Stimulated activated CD8-positive, alpha-beta memory T cell treated with anti-CD3 and anti-CD28 coated beads, Interleukin-2, amount 100 ng/mL, for 48 hours (primary cell): ENCODE measurements at regions not wholly inside any gene's neighbourhood (a gene's known extent, or its start where the extent isn't known, plus 50 kb on each side); places are given as distances from the start of the nearest gene placed in this dataset.
"Not testable (repeated sequence)": the region's sequence is repeated elsewhere in the genome, so short reads cannot be mapped to it uniquely, and the experiment has no call there.

Source experiments
- DNase-seq, 2 donors: peaks; one replicate each; pipeline ENCODE4 v3.0.0-alpha.2; 2020; ENCODE audit warnings: low read depth in 2 of 2

DNA sequence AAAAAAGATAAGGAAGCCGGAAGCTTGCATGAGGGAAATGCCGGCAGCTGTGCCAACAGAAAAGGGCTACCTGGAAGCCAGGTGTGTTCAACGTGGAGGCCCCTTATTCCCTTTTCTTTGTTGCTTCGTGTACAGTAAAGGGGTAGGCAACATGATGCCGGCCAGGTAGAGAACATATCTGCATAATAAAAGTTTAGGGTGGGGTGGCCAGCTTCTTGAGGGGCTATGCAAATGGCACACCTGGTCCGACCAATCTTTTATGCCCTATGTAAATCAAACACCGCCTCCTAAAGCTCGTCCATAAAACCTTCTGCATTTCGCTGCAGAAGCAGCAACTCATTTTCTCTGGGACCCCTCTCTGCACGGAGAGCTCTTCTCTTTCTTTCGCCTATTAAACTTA, 911.6 kb downstream of the KCNJ2 start:
- no peak for DNase-seq

DNA sequence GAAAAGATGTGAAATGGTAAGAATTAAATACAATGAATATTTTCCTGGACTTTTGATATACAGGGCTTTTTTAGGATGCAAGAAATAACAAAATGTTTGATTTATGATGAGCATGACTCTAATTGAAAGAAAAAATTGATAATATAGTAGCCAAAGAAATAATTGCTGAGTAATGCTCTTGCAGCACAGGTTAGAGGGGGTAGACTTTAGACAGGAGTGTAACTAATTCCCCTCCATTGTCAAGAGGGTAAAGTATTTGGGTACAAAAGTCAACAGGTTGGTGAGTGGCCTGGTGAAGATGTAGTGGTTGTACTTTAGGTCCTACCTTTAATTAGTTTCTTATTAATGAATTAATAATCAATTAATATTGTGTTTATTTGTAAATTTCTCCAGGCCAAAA, 912.3 kb downstream of the KCNJ2 start:
- no peak for DNase-seq

GRCh38 chr17:71084219-71084618, 914.9 kb downstream of the KCNJ2 start:
- DNase-seq, result no peak

DNA sequence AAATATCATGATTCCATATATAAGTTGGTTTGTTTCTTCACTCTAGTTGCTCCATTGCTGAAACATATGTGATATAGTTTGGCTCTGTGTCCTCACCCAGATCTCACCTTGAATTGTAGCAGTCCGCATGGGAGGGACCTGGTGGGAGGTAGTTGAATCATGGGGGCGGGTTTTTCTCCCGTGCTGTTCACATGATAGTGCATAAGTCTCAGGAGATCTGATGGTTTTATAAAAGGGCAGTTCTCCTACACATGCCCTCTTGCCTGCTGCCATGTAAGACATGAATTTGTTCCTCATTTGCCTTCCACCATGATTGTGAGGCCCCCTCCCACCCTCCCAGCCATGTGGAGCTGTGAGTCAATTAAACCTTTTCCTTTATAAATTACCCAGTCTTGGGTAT, 915.5 kb downstream of the KCNJ2 start:
- DNase-seq, result no peak

- DNase-seq, result peak in 1 of 2 donors; percentile 0
Observed at GRCh38 chr17:71085238-71086033, 916.1 kb downstream of the KCNJ2 start.

- DNase-seq, result no peak
Observed at GRCh38 chr17:71089431-71089830, 920.1 kb downstream of the KCNJ2 start.

DNA sequence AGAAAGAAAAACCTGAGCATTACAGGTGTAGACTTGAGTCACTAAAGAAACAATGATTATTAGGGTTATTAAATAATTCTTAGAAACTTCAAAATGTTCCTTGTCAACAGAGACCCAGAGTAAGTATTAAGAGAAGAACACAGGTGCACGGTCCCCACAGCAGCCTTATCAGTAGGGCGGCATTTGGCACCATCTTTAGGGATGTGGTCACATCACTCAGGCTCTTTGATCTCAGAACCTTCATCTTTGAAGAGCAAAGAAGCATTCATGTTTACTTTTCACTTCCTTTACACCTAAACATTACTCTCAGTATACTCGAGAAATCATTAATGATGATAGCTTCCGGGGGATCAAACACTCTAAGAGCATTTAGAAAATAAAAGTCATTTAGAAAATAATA, 928.7 kb downstream of the KCNJ2 start:
- DNase-seq, result no peak

- DNase-seq, result no peak
Observed at GRCh38 chr17:71099003-71099714, 929.8 kb downstream of the KCNJ2 start.

- no peak for DNase-seq
Observed at GRCh38 chr17:71102777-71103176, 933.4 kb downstream of the KCNJ2 start.

DNA sequence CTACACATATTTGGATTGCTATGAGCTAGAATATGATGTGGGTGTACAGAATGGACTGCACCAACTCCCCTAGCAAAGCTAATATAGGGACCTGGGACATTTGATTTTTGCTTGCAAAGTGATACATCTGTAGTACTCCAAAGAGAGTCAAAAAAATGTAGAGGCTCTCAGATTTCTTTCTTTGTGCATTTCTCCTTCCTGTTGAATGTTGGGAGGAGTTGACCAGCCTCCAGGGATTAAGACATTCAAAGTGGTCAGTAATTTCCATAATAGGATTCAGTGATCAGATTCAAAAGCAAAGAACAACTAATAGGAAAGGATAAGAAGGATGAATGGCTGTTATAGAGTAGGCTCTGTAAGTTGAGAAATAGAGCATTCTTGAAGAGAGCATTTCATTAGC, 934.9 kb downstream of the KCNJ2 start:
- no peak for DNase-seq

DNA sequence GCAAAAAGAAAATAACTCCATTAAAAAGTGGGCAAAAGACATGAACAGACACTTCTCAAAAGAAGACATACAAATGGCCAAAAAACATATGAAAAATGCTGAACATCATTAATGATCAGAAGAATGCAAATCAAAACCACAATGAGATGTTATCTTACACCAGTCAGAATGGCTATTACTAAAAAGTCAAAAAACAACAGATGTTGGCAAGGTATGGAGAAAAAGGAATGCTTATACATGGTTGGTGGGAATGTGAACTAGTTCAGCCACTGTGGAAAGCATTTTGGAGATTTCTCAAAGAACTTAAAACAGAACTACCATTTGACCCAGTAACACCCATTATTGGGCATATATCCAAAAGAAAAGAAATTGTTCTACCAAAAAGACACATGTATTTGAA, 936.7 kb downstream of the KCNJ2 start:
- DNase-seq, result not testable (repeated sequence)

DNA sequence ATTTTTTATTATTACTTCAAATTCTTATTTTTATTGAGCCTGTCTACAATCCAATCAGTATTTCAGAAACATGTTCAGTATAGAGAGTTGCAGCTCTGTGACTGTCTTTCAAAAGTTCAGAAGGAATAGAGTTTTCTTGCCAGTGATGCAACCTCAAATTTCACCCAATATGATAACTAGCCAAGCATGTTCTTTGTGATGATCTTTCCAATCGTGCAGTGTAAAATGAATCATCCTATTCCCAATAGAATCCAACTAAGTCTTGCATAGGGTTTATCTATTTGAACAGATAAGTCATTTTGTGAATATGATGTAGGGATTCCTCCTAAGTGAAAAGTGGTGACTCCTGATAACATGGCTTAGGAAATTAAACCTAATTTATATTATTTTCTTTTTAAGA, 937.8 kb downstream of the KCNJ2 start:
- no peak for DNase-seq

GRCh38 chr17:71109697-71110096, 940.4 kb downstream of the KCNJ2 start:
- no peak for DNase-seq

DNA sequence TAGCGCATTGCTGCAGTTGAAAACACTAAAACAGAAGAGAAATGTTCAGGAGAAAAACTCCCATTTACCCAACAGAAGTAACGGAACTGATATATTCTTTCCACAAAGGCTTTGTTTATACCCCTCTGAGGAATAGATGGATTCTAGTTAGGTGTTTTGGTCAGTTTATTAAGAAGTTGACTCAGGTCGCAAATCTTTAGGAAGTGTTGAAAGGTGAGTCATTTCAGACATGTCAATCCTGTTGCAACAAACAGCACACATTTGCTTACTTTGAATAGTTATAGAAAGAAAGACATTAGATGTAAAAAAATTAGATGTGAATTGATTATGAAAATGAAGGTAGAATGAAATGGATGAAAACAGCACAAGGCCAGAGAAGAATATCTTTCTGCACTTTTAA, 941.0 kb downstream of the KCNJ2 start:
- no peak for DNase-seq

DNA sequence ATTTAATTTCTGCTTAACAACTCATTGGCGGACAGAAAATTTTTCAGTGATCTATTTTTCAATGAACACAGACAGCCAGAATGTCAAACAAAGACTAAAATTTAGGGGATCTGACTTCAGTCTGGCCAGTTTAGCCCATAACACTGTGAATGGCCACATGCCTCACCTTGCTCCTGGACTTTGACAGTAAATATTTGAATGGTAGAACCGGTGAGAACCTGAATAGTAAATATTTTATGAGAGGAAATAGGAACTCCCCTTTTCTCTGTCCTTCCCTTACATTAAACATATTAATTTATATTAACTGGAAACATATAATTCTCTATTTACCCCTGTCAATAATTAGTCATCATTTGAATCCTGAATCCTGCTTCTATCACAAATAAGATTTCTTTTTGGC, 942.1 kb downstream of the KCNJ2 start:
- DNase-seq, result no peak

DNA sequence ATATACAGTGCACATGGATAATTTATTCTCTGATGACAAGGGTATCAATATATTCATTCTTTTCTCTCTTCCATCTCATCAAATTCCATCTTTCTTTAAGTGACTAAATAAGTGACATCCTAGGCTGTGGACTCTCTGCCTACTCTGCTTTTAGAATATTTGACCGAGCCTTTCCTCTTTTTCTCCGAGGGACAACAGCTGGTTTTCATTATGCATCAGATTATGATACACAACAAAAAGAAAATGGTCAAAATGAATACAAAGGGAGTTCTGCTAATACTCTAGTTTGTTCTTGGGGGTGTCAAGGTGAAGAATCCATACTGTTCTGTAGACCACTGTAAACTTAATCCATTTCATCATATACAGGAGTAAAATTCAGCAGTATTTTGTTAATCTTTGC, 942.6 kb downstream of the KCNJ2 start:
- no peak for DNase-seq

- no peak for DNase-seq
Observed at GRCh38 chr17:71113347-71113746, 944.0 kb downstream of the KCNJ2 start.

GRCh38 chr17:71114911-71115668, 945.8 kb downstream of the KCNJ2 start:
- DNase-seq, result no peak

DNA sequence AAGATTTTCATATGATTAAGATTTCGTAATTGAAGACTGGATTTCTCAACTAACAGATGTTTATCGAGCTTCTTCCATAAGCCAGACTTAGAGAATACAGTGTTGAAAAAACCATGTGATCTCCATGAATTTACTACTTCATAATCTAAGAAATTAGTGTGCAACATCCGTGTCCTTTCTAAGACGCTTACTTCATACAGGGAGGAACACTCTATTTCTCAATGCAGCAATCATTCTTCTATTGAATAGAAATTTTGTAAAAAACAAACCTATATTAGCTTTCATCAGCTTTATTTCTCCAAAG, 946.3 kb downstream of the KCNJ2 start:
- DNase-seq, result no peak

- DNase-seq, result no peak
Observed at GRCh38 chr17:71117466-71117865, 948.1 kb downstream of the KCNJ2 start.

DNA sequence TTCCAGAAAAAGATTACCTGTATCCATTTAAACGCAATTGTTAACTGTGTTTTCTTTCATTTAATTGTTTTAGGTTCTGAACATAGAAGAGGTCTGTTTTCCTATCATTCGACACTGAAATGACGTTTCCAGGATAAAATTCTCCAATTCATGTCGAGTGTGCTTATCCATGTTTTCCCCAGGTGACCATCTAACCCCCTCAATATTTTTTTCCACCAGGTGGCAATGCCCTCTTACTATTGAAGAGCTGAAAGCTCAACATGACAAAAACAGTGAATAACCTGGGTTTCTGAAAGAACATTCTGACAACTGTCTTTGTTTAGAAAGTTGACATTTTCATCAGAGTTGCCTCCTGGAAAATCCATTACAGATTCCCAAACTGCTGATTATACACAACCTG, 948.7 kb downstream of the KCNJ2 start:
- no peak for DNase-seq

DNA sequence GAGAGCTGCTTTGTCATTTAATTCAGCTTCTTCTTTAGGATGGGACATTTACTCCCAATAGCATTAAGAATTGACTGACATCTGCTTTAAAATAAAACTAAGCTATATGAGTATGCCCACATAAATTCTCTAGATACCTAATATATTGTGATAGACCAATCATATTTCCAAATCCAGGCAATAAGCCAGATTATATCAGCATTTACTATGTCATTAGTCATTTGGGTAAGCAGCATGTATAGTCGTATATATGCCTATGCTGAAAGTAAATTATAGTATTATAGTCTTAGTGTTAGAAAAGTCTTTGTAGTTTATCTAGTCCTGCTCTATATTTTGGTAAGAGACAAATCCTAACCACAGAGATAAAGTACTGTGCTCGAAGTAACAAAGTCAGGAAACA, 958.1 kb downstream of the KCNJ2 start:
- DNase-seq, result no peak

DNA sequence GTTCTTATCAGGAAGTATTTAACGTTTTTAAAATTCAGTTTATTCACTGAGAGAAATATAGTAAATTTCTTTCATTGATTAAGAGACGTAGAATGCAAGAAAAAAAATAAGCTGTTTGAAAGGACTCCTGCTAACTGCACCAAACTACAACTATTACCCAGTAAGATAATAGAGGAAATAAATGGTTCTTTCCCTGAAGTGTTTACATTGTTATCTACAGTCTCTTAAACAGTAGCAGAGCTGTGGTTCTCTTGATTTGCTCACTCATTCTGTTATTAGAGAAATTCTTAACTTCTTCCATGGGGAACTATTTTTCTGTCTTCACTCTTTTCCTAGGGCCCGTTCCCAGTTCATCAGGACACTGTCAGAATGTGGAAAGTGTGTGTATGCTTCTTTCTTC, 973.0 kb downstream of the KCNJ2 start:
- no peak for DNase-seq
